ENCODE measurements at regions not wholly inside any gene's neighbourhood (a gene's known extent, or its start where the extent isn't known, plus 50 kb on each side); places are given as distances from the start of the nearest gene placed in this dataset.

- H3K4me1 ChIP-seq, result no peaks in the 10 kb centered on the region
- no peak overlapping the region for H3K9ac ChIP-seq
- TF ChIP-seq CTCF (IDR thresholded peaks at IDR 0.05), result no peak
- H3K79me2 ChIP-seq, result no peaks in the 10 kb centered on the region
- no peak overlapping the region for H3K4me3 ChIP-seq (ENCODE audit: low read depth, low read length)
- no peaks in the 10 kb centered on the region for H3K27me3 ChIP-seq (ENCODE audit: control insufficient read depth, insufficient read depth, low read length)
- H3K36me3 ChIP-seq (ENCODE audit: control insufficient read depth, insufficient read depth, low read length), result no peaks in the 10 kb centered on the region
- H3K27ac ChIP-seq, result no peak overlapping the region
- H3K9me3 ChIP-seq (ENCODE audit: control insufficient read depth, low read length), result no peaks in the 10 kb centered on the region
- no peak overlapping the region for H3K4me2 ChIP-seq (ENCODE audit: low read length)
- H2AFZ ChIP-seq, result no peak overlapping the region
Observed at GRCh38 chr9:106376689-106377088, 486.3 kb upstream of the ZNF462 start.

- TF ChIP-seq CTCF (IDR thresholded peaks at IDR 0.05), result no peak
- Histone ChIP-seq H2AFZ (no peak overlapping the region), H3K9me3 (ENCODE audit: control insufficient read depth, low read length) (no peaks in the 10 kb centered on the region), H3K9ac (no peak overlapping the region), H3K79me2 (no peaks in the 10 kb centered on the region), H3K27me3 (ENCODE audit: control insufficient read depth, insufficient read depth, low read length) (no peaks in the 10 kb centered on the region), H3K4me2 (ENCODE audit: low read length) (no peak overlapping the region), H3K27ac (no peak overlapping the region), H3K36me3 (ENCODE audit: control insufficient read depth, insufficient read depth, low read length) (no peaks in the 10 kb centered on the region), H3K4me3 (ENCODE audit: low read depth, low read length) (no peak overlapping the region), H3K4me1 (no peaks in the 10 kb centered on the region)
Observed at GRCh38 chr9:106383072-106383471, 479.9 kb upstream of the ZNF462 start.

DNA sequence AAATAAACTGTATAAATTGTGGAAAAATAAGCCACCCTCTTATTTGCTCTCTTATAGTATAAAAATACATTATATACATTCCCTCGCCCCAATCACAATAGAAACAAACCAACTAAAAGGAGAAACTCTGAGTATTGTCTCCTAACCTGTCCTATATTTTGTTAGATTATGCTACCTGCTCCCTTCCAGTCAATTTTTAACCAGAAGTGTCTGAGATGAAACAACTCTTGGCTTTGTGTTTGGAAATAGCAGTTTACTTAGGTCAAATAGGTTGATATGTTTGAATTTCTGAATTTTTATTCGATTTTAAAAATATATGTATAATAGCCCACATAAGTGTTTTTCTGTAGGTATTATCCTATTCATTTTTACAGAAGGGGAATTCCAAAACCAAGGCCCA is 475.0 kb upstream of the ZNF462 start:
- no peak for TF ChIP-seq CTCF (IDR thresholded peaks at IDR 0.05)
- no peak overlapping the region for H2AFZ ChIP-seq
- H3K9ac ChIP-seq, result no peak overlapping the region
- no peak overlapping the region for H3K4me2 ChIP-seq (ENCODE audit: low read length)
- H3K4me3 ChIP-seq (ENCODE audit: low read depth, low read length), result no peak overlapping the region
- H3K4me1 ChIP-seq, result no peaks in the 10 kb centered on the region
- H3K27me3 ChIP-seq (ENCODE audit: control insufficient read depth, insufficient read depth, low read length), result no peaks in the 10 kb centered on the region
- H3K9me3 ChIP-seq (ENCODE audit: control insufficient read depth, low read length), result no peaks in the 10 kb centered on the region
- no peaks in the 10 kb centered on the region for H3K79me2 ChIP-seq
- H3K36me3 ChIP-seq (ENCODE audit: control insufficient read depth, insufficient read depth, low read length), result no peaks in the 10 kb centered on the region
- no peak overlapping the region for H3K27ac ChIP-seq

DNA sequence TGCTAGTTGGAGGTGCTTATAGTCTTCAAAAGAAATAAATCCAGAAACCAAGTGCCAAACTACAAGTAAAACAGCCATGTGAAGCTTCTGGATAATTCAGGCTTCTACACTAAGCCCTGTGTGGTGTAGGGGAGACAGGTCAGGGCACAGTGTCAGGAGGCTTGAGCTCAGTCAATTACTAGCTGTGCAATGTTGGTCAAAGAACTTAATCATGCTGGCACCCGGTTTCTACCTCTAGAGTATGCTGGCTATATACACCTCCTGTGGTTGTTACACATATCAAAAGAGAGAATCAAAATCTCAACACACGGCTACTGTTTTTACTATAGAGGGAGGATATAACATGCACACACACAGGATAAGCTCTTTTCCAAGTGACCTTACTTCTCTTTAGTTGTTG is 469.7 kb upstream of the ZNF462 start:
- no peak for TF ChIP-seq CTCF (IDR thresholded peaks at IDR 0.05)
- Histone ChIP-seq H3K4me1 (no peaks in the 10 kb centered on the region), H3K36me3 (ENCODE audit: control insufficient read depth, insufficient read depth, low read length) (no peaks in the 10 kb centered on the region), H3K9ac (no peak overlapping the region), H3K4me3 (ENCODE audit: low read depth, low read length) (no peak overlapping the region), H3K27me3 (ENCODE audit: control insufficient read depth, insufficient read depth, low read length) (no peaks in the 10 kb centered on the region), H2AFZ (no peak overlapping the region), H3K9me3 (ENCODE audit: control insufficient read depth, low read length) (no peaks in the 10 kb centered on the region), H3K4me2 (ENCODE audit: low read length) (no peak overlapping the region), H3K27ac (no peak overlapping the region), H3K79me2 (no peaks in the 10 kb centered on the region)

- H3K4me2 ChIP-seq (ENCODE audit: low read length), result no peak overlapping the region
Observed at GRCh38 chr9:106400170-106400569, 462.8 kb upstream of the ZNF462 start.

More at GRCh38 chr9:106400170-106400569, 462.8 kb upstream of the ZNF462 start:
- Histone ChIP-seq H3K79me2 (no peaks in the 10 kb centered on the region), H3K27ac (no peak overlapping the region), H3K4me1 (no peaks in the 10 kb centered on the region), H3K9me3 (ENCODE audit: control insufficient read depth, low read length) (peaks cover 3% of the 10 kb centered on the region), H3K9ac (no peak overlapping the region), H2AFZ (no peak overlapping the region), H3K4me3 (ENCODE audit: low read depth, low read length) (no peak overlapping the region), H3K36me3 (ENCODE audit: control insufficient read depth, insufficient read depth, low read length) (no peaks in the 10 kb centered on the region), H3K27me3 (ENCODE audit: control insufficient read depth, insufficient read depth, low read length) (no peaks in the 10 kb centered on the region)
- no peak for TF ChIP-seq CTCF (IDR thresholded peaks at IDR 0.05)

All from parathyroid adenoma (tissue), 2 donors.